HL-60 (cell line): ENCODE measurements at regions not wholly inside any gene's neighbourhood (a gene's known extent, or its start where the extent isn't known, plus 50 kb on each side); places are given as distances from the start of the nearest gene placed in this dataset.

Experiments
- DNase-seq, 2 experiments: peaks; one replicate each; pipeline ENCODE4 v3.0.0-alpha.2; 2010 to 2020; ENCODE audit warnings: low read depth in 1 of 2, low spot score in 1 of 2
- H3K27ac ChIP-seq: fragments of 250-450 bp; sonication (Bioruptor Pico); replicated peaks from 2 replicates; pipeline ENCODE4 v1.5.1; 2020; ENCODE audit warnings: mild to moderate bottlenecking, moderate library complexity
- H3K27me3 ChIP-seq: fragments of 250-450 bp; sonication (Bioruptor Pico); 2 replicates; pipeline ENCODE4 v1.5.1; 2021; ENCODE audit warnings: mild to moderate bottlenecking, moderate library complexity; ENCODE audit not compliant: insufficient read depth, poor library complexity, severe bottlenecking
- H3K4me3 ChIP-seq: replicated peaks from 2 replicates; pipeline ENCODE4 v1.5.1; 2011; ENCODE audit warnings: mild to moderate bottlenecking, control low read depth, low read length; ENCODE audit not compliant: insufficient read depth
- CTCF ChIP-seq: IDR thresholded peaks from one replicate; pipeline ENCODE4 v1.5.1; 2011; ENCODE audit warnings: low read length, control low read depth, inconsistent platforms; ENCODE audit not compliant: insufficient read depth
- GABPA ChIP-seq: IDR thresholded peaks from 2 replicates; pipeline ENCODE4 v1.6.1; 2012; ENCODE audit warnings: low read depth
- POLR2AphosphoS5 ChIP-seq: IDR thresholded peaks from 2 replicates; pipeline ENCODE4 v1.6.1; 2012; ENCODE audit warnings: low read depth
- REST ChIP-seq: IDR thresholded peaks from 2 replicates; pipeline ENCODE4 v1.6.1; 2012; ENCODE audit warnings: low read depth; ENCODE audit not compliant: insufficient replicate concordance
- SPI1 ChIP-seq: IDR thresholded peaks from 2 replicates; pipeline ENCODE4 v1.6.1; 2012; ENCODE audit warnings: low read depth, mild to moderate bottlenecking, borderline replicate concordance

GRCh38 chr3:197372047-197372661, 73.7 kb upstream of the DLG1 start:
- no peak overlapping the region for H3K4me3 ChIP-seq
- TF ChIP-seq CTCF (no peak), POLR2AphosphoS5 (no peak), GABPA (no peak), REST (no peak)

GRCh38 chr3:197371591-197372046, 73.2 kb upstream of the DLG1 start:
- DNase-seq, result no peak
- Histone ChIP-seq H3K4me3 (no peak overlapping the region), H3K27me3 (no peaks in the 10 kb centered on the region), H3K27ac (no peak overlapping the region)
- TF ChIP-seq SPI1 (no peak), CTCF (no peak), GABPA (no peak), POLR2AphosphoS5 (no peak), REST (no peak)

More at GRCh38 chr3:197372047-197372661, 73.7 kb upstream of the DLG1 start:
- H3K27ac ChIP-seq, result no peak overlapping the region
- no peak for DNase-seq
- no peaks in the 10 kb centered on the region for H3K27me3 ChIP-seq

GRCh38 chr3:197369545-197369944, 71.1 kb upstream of the DLG1 start:
- no peaks in the 10 kb centered on the region for H3K27me3 ChIP-seq
- H3K4me3 ChIP-seq, result no peak overlapping the region
- no peak for DNase-seq
- no peak overlapping the region for H3K27ac ChIP-seq
- no peak for TF ChIP-seq SPI1
- TF ChIP-seq CTCF, result no peak
- TF ChIP-seq GABPA, result no peak
- TF ChIP-seq REST, result no peak
- TF ChIP-seq POLR2AphosphoS5, result no peak
